ENCODE measurements at regions not wholly inside any gene's neighbourhood (a gene's known extent, or its start where the extent isn't known, plus 50 kb on each side); places are given as distances from the start of the nearest gene placed in this dataset.
"Not testable (repeated sequence)": the region's sequence is repeated elsewhere in the genome, so short reads cannot be mapped to it uniquely, and the experiment has no call there.

- not testable (repeated sequence) for DNase-seq
These were observed 216.4 kb upstream of the CNTN3 start for GRCh38 chr3:74830845-74831244.

- not testable (repeated sequence) for DNase-seq
These were observed 210.9 kb upstream of the CNTN3 start for GRCh38 chr3:74825404-74825803.

- DNase-seq, result no peak
These were observed 209.9 kb upstream of the CNTN3 start for GRCh38 chr3:74824366-74824765.

- no peak for DNase-seq
These were observed 199.7 kb upstream of the CNTN3 start for GRCh38 chr3:74814181-74814580.

- DNase-seq, result no peak
These were observed 198.3 kb upstream of the CNTN3 start for GRCh38 chr3:74812756-74813155.

- no peak for DNase-seq
These were observed 194.2 kb upstream of the CNTN3 start for GRCh38 chr3:74808506-74809275.

- no peak for DNase-seq
These were observed 187.5 kb upstream of the CNTN3 start for GRCh38 chr3:74801924-74802323.

GRCh38 chr3:74789111-74789510 lies 174.7 kb upstream of the CNTN3 start:
- no peak for DNase-seq

GRCh38 chr3:74787011-74787410 lies 172.6 kb upstream of the CNTN3 start:
- no peak for DNase-seq

- no peak for DNase-seq
These were observed 156.9 kb upstream of the CNTN3 start for GRCh38 chr3:74771401-74771800.

- DNase-seq, result no peak
These were observed 153.6 kb upstream of the CNTN3 start for GRCh38 chr3:74768010-74768409.

GRCh38 chr3:74766405-74766804 lies 151.9 kb upstream of the CNTN3 start:
- no peak for DNase-seq

- DNase-seq, result no peak
These were observed 149.4 kb upstream of the CNTN3 start for GRCh38 chr3:74763830-74764229.

GRCh38 chr3:74756674-74757073 lies 142.2 kb upstream of the CNTN3 start:
- DNase-seq, result no peak

GRCh38 chr3:74752290-74752689 lies 137.8 kb upstream of the CNTN3 start:
- no peak for DNase-seq

- no peak for DNase-seq
These were observed 137.3 kb upstream of the CNTN3 start for GRCh38 chr3:74751775-74752174.

GRCh38 chr3:74750901-74751300 lies 136.4 kb upstream of the CNTN3 start:
- DNase-seq, result no peak

- DNase-seq, result no peak
These were observed 124.8 kb upstream of the CNTN3 start for GRCh38 chr3:74739242-74739641.

- no peak for DNase-seq
These were observed 107.8 kb upstream of the CNTN3 start for GRCh38 chr3:74722211-74722610.

GRCh38 chr3:74713977-74714376 lies 99.5 kb upstream of the CNTN3 start:
- no peak for DNase-seq

GRCh38 chr3:74711913-74712512 lies 97.6 kb upstream of the CNTN3 start:
- no peak for DNase-seq

GRCh38 chr3:74709951-74710350 lies 95.5 kb upstream of the CNTN3 start:
- no peak for DNase-seq

GRCh38 chr3:74693696-74694393 lies 79.4 kb upstream of the CNTN3 start:
- no peak for DNase-seq

GRCh38 chr3:74693251-74693650 lies 78.8 kb upstream of the CNTN3 start:
- no peak for DNase-seq
